ENCODE measurements at regions not wholly inside any gene's neighbourhood (a gene's known extent, or its start where the extent isn't known, plus 50 kb on each side); places are given as distances from the start of the nearest gene placed in this dataset.

DNA sequence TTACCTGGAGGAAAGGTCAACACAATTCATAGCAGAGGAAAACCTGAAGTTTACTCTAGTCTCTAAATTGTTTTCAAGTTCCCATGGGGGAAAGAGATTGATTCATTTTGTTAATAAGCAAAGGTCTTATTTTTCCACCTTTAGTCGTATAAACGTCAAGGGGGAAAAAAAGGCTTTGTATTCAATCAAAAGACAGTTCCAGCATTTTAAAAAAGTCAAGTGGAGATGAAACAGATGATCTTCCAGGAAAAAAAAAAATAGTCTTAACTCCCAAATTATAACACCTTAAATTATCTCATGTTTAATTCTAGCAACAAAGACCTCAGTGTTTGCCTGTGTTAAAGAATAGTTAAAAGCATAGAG lies 140.5 kb downstream of the TOMM20 start:
- TF ChIP-seq, protein P1, sequence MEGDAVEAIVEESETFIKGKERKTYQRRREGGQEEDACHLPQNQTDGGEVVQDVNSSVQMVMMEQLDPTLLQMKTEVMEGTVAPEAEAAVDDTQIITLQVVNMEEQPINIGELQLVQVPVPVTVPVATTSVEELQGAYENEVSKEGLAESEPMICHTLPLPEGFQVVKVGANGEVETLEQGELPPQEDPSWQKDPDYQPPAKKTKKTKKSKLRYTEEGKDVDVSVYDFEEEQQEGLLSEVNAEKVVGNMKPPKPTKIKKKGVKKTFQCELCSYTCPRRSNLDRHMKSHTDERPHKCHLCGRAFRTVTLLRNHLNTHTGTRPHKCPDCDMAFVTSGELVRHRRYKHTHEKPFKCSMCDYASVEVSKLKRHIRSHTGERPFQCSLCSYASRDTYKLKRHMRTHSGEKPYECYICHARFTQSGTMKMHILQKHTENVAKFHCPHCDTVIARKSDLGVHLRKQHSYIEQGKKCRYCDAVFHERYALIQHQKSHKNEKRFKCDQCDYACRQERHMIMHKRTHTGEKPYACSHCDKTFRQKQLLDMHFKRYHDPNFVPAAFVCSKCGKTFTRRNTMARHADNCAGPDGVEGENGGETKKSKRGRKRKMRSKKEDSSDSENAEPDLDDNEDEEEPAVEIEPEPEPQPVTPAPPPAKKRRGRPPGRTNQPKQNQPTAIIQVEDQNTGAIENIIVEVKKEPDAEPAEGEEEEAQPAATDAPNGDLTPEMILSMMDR (IDR thresholded peaks at IDR 0.05; ENCODE audit: insufficient read depth, low read depth, low read length) = no peak
- no peak for TF ChIP-seq EZH2 (IDR thresholded peaks at IDR 0.05; ENCODE audit: insufficient read depth, low read length)

Data from astrocyte (in vitro differentiated cells and primary cell).